HEK293T (cell line): ENCODE measurements at regions not wholly inside any gene's neighbourhood (a gene's known extent, or its start where the extent isn't known, plus 50 kb on each side); places are given as distances from the start of the nearest gene placed in this dataset.

Source experiments
- CTCF ChIA-PET: fragments of 350-600 bp; formaldehyde crosslinking; extraction: SDS; loops from one replicate; lab custom pipeline; 2021; ENCODE audit warnings: antibody characterized with exemption, inconsistent platforms; lab: Yijun Ruan, JAX
- POLR2A ChIA-PET: fragments of 350-600 bp; formaldehyde crosslinking; extraction: SDS; loops from one replicate; lab custom pipeline; 2020; ENCODE audit warnings: antibody characterized with exemption, inconsistent platforms; lab: Yijun Ruan, JAX
- DNase-seq: peaks from one replicate; pipeline ENCODE4 v3.0.0; 2012; ENCODE audit warnings: mixed read lengths; ENCODE audit errors: extremely low spot score
- ARNT ChIP-seq: fragments of 450-650 bp; IDR thresholded peaks from 2 replicates; pipeline ENCODE4 v1.6.1; 2017; ENCODE audit warnings: mild to moderate bottlenecking
- BHLHE40 ChIP-seq: fragments of 450-650 bp; IDR thresholded peaks from 2 replicates; pipeline ENCODE4 v1.6.1; 2016; ENCODE audit warnings: mild to moderate bottlenecking, moderate library complexity, borderline replicate concordance
- CTBP1 ChIP-seq: fragments of 450-650 bp; IDR thresholded peaks from 2 replicates; pipeline ENCODE4 v1.6.1; 2016; ENCODE audit warnings: borderline replicate concordance
- ELF4 ChIP-seq: fragments of 450-650 bp; IDR thresholded peaks from 2 replicates; pipeline ENCODE4 v1.6.1; 2017; ENCODE audit warnings: antibody characterized with exemption
- FOXA1 ChIP-seq: fragments of 450-650 bp; IDR thresholded peaks from 2 replicates; pipeline ENCODE4 v1.6.1; 2016; ENCODE audit warnings: mild to moderate bottlenecking
- FOXK2 ChIP-seq: fragments of 450-650 bp; IDR thresholded peaks from 2 replicates; pipeline ENCODE4 v1.6.1; 2016; ENCODE audit warnings: mild to moderate bottlenecking
- FOXM1 ChIP-seq: fragments of 450-650 bp; IDR thresholded peaks from 2 replicates; pipeline ENCODE4 v1.6.1; 2017; ENCODE audit warnings: mild to moderate bottlenecking, borderline replicate concordance
- HDGF ChIP-seq: fragments of 450-650 bp; IDR thresholded peaks from 2 replicates; pipeline ENCODE4 v1.6.1; 2017; ENCODE audit warnings: antibody characterized with exemption, borderline replicate concordance
- L3MBTL2 ChIP-seq: fragments of 450-650 bp; conservative IDR thresholded peaks from 2 replicates; pipeline ENCODE4 v1.6.1; 2016; ENCODE audit warnings: mild to moderate bottlenecking
- LEF1 ChIP-seq: fragments of 450-650 bp; IDR thresholded peaks from 2 replicates; pipeline ENCODE4 v1.6.1; 2017; ENCODE audit warnings: mild to moderate bottlenecking, borderline replicate concordance
- NFRKB ChIP-seq: fragments of 450-650 bp; IDR thresholded peaks from 2 replicates; pipeline ENCODE4 v1.6.1; 2016; ENCODE audit warnings: mild to moderate bottlenecking, moderate library complexity
- SP1 ChIP-seq: fragments of 450-650 bp; IDR thresholded peaks from 2 replicates; pipeline ENCODE4 v1.6.1; 2017
- SUZ12 ChIP-seq: fragments of 450-650 bp; IDR thresholded peaks from 2 replicates; pipeline ENCODE4 v1.6.1; 2016; ENCODE audit warnings: mild to moderate bottlenecking
- TARDBP ChIP-seq: fragments of 450-650 bp; IDR thresholded peaks from 2 replicates; pipeline ENCODE4 v1.6.1; 2016
- ZNF384 ChIP-seq: fragments of 450-650 bp; IDR thresholded peaks from 2 replicates; pipeline ENCODE4 v1.6.1; 2016
- TF ChIP-seq, protein P1 (sequence below): fragments of 450-650 bp; IDR thresholded peaks from 2 replicates; pipeline ENCODE4 v1.6.1; 2016

DNA sequence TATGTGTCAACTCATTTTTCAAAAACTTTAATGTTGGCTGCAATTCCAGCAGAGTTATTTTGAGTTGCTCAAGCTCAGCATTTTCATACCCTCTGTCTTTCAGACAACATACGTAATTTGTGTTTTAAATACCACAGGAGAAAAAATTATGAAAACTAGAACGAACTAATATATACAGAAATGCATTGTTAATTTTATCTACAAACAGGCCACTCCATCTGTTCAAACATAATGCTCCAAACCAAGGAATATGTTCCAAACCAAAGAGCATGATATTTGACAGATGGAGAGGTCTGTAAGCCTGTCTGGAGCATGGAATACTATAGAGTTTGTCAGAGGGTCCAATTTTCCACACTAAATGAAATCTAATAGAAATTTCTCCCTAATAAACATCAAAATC is 536.2 kb upstream of the FSIP2 start:
- DNase-seq: no peak
- POLR2A ChIA-PET: no interaction called here

GRCh38 chr2:185202945-185203528 is 535.6 kb upstream of the FSIP2 start:
- TF ChIP-seq HDGF: no peak
- no peak for TF ChIP-seq ZNF384
- no peak for TF ChIP-seq SUZ12
- no peak for TF ChIP-seq ARNT
- TF ChIP-seq BHLHE40: no peak
- no peak for TF ChIP-seq LEF1
- CTCF ChIA-PET: no interaction called here
- POLR2A ChIA-PET: no interaction called here

More for the DNA sequence above, 536.2 kb upstream of the FSIP2 start:
- CTCF ChIA-PET: no interaction called here
- TF ChIP-seq ARNT (no peak), LEF1 (no peak), FOXA1 (no peak), HDGF (no peak)

DNA sequence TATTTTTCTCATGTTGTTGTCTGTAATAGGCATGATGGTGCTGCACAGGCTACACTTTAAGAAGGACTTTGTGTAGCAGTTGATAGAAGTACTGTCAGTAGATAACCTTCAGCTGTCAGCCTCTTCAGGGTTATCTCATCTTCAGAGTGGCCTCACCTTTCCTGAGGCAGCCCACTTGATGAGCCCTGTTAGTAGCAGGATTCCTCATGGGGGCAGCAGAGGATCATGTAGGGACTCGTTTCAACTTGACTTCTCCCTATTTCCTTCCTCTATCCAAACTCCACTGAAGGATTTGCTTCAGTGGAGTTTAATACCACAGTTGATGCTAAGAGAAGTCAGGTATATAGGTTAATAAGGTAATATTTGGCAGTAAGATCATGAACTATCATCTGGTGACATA is 530.3 kb upstream of the FSIP2 start:
- ChIA-PET CTCF (no interaction called here), POLR2A (no interaction called here)
- DNase-seq: peak; percentile 50
- no peak for TF ChIP-seq FOXK2
- no peak for TF ChIP-seq ARNT
- no peak for TF ChIP-seq SP1
- TF ChIP-seq HDGF: no peak
- TF ChIP-seq, protein P1, sequence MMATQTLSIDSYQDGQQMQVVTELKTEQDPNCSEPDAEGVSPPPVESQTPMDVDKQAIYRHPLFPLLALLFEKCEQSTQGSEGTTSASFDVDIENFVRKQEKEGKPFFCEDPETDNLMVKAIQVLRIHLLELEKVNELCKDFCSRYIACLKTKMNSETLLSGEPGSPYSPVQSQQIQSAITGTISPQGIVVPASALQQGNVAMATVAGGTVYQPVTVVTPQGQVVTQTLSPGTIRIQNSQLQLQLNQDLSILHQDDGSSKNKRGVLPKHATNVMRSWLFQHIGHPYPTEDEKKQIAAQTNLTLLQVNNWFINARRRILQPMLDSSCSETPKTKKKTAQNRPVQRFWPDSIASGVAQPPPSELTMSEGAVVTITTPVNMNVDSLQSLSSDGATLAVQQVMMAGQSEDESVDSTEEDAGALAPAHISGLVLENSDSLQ: no peak
- TF ChIP-seq SUZ12: no peak
- no peak for TF ChIP-seq L3MBTL2
- TF ChIP-seq ELF4: no peak
- no peak for TF ChIP-seq LEF1
- TF ChIP-seq ZNF384: no peak
- TF ChIP-seq FOXM1: no peak
- TF ChIP-seq CTBP1: no peak
- no peak for TF ChIP-seq TARDBP
- no peak for TF ChIP-seq FOXA1
- TF ChIP-seq BHLHE40: no peak

More at GRCh38 chr2:185202945-185203528, 535.6 kb upstream of the FSIP2 start:
- DNase-seq: no peak

- ChIA-PET POLR2A (no interaction called here), CTCF (no interaction called here)
- DNase-seq: no peak
- TF ChIP-seq TARDBP: no peak
- TF ChIP-seq NFRKB: no peak
These were observed 523.1 kb upstream of the FSIP2 start for GRCh38 chr2:185215497-185215896.

GRCh38 chr2:185219981-185220380 is 518.6 kb upstream of the FSIP2 start:
- CTCF ChIA-PET: no interaction called here
- TF ChIP-seq L3MBTL2 (no peak), ZNF384 (no peak), LEF1 (no peak), ARNT (no peak), CTBP1 (no peak), NFRKB (no peak), TARDBP (no peak), ELF4 (no peak), FOXM1 (no peak), SUZ12 (no peak), HDGF (no peak), BHLHE40 (no peak), SP1 (no peak), FOXK2 (no peak)
- TF ChIP-seq, protein P1: no peak
- no peak for DNase-seq
- POLR2A ChIA-PET: no interaction called here

DNA sequence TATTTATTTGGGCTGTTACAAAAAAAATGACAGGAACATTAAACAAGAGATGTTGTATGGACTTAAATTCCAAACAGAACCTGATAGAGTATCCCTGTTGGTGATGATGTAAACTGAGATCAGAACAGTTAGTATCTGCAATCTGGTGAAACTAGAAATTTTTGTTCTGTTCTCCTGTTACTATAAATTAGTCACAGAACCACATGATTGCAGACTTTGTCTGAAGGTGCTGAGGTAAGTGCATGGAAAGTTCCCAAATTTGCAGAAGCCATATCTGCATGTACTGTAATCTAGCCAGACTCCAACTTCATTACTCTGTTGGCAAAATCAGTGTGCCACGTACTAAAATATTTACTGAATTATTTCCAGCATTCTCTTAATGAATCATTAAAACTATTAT is 516.3 kb upstream of the FSIP2 start:
- TF ChIP-seq ELF4: no peak
- ChIA-PET CTCF (no interaction called here), POLR2A (no interaction called here)
- no peak for DNase-seq

- POLR2A ChIA-PET: no interaction called here
- CTCF ChIA-PET: no interaction called here
- DNase-seq: no peak
- TF ChIP-seq CTBP1 (no peak), TARDBP (no peak), HDGF (no peak), FOXA1 (no peak), FOXM1 (no peak), LEF1 (no peak), L3MBTL2 (no peak), BHLHE40 (no peak), ZNF384 (no peak), FOXK2 (no peak), SP1 (no peak), SUZ12 (no peak), ARNT (no peak), NFRKB (no peak), ELF4 (no peak)
- TF ChIP-seq, protein P1: no peak
These were observed 511.2 kb upstream of the FSIP2 start for GRCh38 chr2:185227391-185227790.
